ENCODE measurements at regions not wholly inside any gene's neighbourhood (a gene's known extent, or its start where the extent isn't known, plus 50 kb on each side); places are given as distances from the start of the nearest gene placed in this dataset.

GRCh38 chr6:104522533-104522932 lies 337.2 kb downstream of the HACE1 start:
- WGBS, 2 donors = 85 to 86% methylated on average over 6 of the region's 6 CpGs
- TF ChIP-seq CTCF (IDR thresholded peaks at IDR 0.05) (no peak), POLR2A (IDR thresholded peaks at IDR 0.05) (no peak), EP300 (IDR thresholded peaks at IDR 0.05) (no peak)

GRCh38 chr6:104521176-104521575 lies 338.5 kb downstream of the HACE1 start:
- no peak overlapping the region for H3K27ac ChIP-seq
- WGBS, 2 donors = 75 to 78% methylated on average over 3 of the region's 3 CpGs
- peaks cover 0 to 10% (median 1%) of the 10 kb centered on the region in 4 donors for H3K4me1 ChIP-seq
- no peak overlapping the region for H3K4me3 ChIP-seq
- H3K9me3 ChIP-seq = no peaks in the 10 kb centered on the region
- TF ChIP-seq CTCF (IDR thresholded peaks at IDR 0.05) (no peak), EP300 (IDR thresholded peaks at IDR 0.05) (no peak), POLR2A (IDR thresholded peaks at IDR 0.05) (no peak)
- no peak for DNase-seq (ENCODE audit: low spot score in 2 of 2)
- no peaks in the 10 kb centered on the region for H3K27me3 ChIP-seq
- H3K36me3 ChIP-seq = no peaks in the 10 kb centered on the region

More at GRCh38 chr6:104522533-104522932, 337.2 kb downstream of the HACE1 start:
- no peaks in the 10 kb centered on the region for H3K9me3 ChIP-seq
- no peak for DNase-seq (ENCODE audit: low spot score in 2 of 2)
- no peak overlapping the region for H3K27ac ChIP-seq
- H3K4me3 ChIP-seq = no peak overlapping the region
- peaks cover 0 to 21% (median 6%) of the 10 kb centered on the region in 4 donors for H3K4me1 ChIP-seq
- H3K27me3 ChIP-seq = no peaks in the 10 kb centered on the region
- no peaks in the 10 kb centered on the region for H3K36me3 ChIP-seq

DNA sequence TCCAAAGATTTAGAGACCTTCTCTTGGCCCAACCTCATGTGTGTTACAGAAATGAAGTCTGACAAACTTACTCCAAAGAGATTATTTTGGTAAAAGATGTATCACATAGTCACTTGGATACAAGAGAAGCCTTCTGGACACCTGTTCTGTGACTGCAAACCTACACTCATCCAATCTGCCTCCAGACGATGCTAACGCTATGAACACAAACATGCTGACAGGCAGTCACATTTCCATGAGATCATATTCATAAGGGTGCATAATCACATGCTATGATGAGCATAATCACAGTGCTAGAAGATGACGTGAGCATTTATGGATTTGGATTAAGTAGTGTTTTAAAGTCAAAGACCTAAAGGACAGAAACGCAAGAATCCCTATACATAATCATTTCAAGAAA lies 340.2 kb downstream of the HACE1 start:
- TF ChIP-seq POLR2A (IDR thresholded peaks at IDR 0.05) (no peak), EP300 (IDR thresholded peaks at IDR 0.05) (no peak), CTCF (IDR thresholded peaks at IDR 0.05) (no peak)
- Histone ChIP-seq H3K4me1 (no peaks in the 10 kb centered on the region), H3K4me3 (no peak overlapping the region), H3K9me3 (no peaks in the 10 kb centered on the region), H3K27me3 (no peaks in the 10 kb centered on the region), H3K36me3 (no peaks in the 10 kb centered on the region), H3K27ac (no peak overlapping the region)
- WGBS, 2 donors = 76 to 79% methylated on average over 4 of the region's 4 CpGs
- DNase-seq (ENCODE audit: low spot score in 2 of 2) = no peak

- no peaks in the 10 kb centered on the region for H3K9me3 ChIP-seq
- 89 to 91% methylated on average over 3 of the region's 3 CpGs for WGBS, 2 donors
- H3K4me1 ChIP-seq = no peaks in the 10 kb centered on the region
- no peak overlapping the region for H3K4me3 ChIP-seq
- TF ChIP-seq POLR2A (IDR thresholded peaks at IDR 0.05) (no peak), EP300 (IDR thresholded peaks at IDR 0.05) (no peak), CTCF (IDR thresholded peaks at IDR 0.05) (no peak)
- no peak for DNase-seq (ENCODE audit: low spot score in 2 of 2)
- H3K27ac ChIP-seq = no peak overlapping the region
- no peaks in the 10 kb centered on the region for H3K36me3 ChIP-seq
- H3K27me3 ChIP-seq = no peaks in the 10 kb centered on the region
These were observed 350.4 kb downstream of the HACE1 start for GRCh38 chr6:104509355-104509754.

DNA sequence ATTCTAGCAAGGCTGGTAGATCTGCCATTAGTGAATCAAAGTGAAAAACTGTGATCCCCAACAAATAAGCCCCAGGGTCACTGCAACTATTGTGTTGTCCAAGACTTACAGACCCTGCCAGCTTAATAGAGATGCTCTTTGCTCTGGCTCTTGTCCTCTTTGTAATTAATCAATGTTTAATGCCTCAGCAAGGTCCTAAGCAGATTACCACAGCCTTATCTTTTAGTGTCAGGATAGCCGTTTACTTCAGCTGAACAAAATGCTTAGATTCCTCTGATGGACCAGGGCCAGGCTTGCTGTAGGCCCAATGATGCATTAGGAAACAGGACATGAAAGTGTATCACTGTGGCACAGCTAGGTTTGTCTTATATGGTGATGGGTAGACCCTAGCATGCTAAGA lies 353.3 kb downstream of the HACE1 start:
- 87 to 100% methylated on average over 1 of the region's 1 CpG for WGBS, 2 donors
- H3K4me3 ChIP-seq = no peak overlapping the region
- DNase-seq (ENCODE audit: low spot score in 2 of 2) = no peak
- H3K4me1 ChIP-seq = no peaks in the 10 kb centered on the region
- H3K27me3 ChIP-seq = no peaks in the 10 kb centered on the region
- no peaks in the 10 kb centered on the region for H3K36me3 ChIP-seq
- no peaks in the 10 kb centered on the region for H3K9me3 ChIP-seq
- no peak for TF ChIP-seq CTCF (IDR thresholded peaks at IDR 0.05)
- no peak for TF ChIP-seq EP300 (IDR thresholded peaks at IDR 0.05)
- no peak for TF ChIP-seq POLR2A (IDR thresholded peaks at IDR 0.05)
- no peak overlapping the region for H3K27ac ChIP-seq

Measured in tibial nerve (tissue), 4 donors.